Osteoblast (primary cell): ENCODE measurements at regions not wholly inside any gene's neighbourhood (a gene's known extent, or its start where the extent isn't known, plus 50 kb on each side); places are given as distances from the start of the nearest gene placed in this dataset.

ENCODE experiments used
- DNase-seq: peaks from one replicate; pipeline ENCODE4 v3.0.0; 2011; ENCODE audit warnings: low spot score, mixed read lengths; ENCODE audit not compliant: insufficient read length; ENCODE audit errors: missing footprints
- H2AFZ ChIP-seq: 2 replicates; pipeline ENCODE4 v1.6.0; 2011; ENCODE audit warnings: mild to moderate bottlenecking, low read length
- H3K27ac ChIP-seq: 2 replicates; pipeline ENCODE4 v1.5.1; 2011; ENCODE audit warnings: mild to moderate bottlenecking, low read depth, low read length, moderate library complexity
- H3K27me3 ChIP-seq: 2 replicates; pipeline ENCODE4 v1.6.0; 2012; ENCODE audit warnings: mild to moderate bottlenecking, control low read depth, inconsistent platforms, low read length, moderate library complexity; ENCODE audit not compliant: insufficient read depth
- H3K36me3 ChIP-seq: 2 replicates; pipeline ENCODE4 v1.5.1; 2011; ENCODE audit warnings: mild to moderate bottlenecking, low read length, control low read depth, moderate library complexity; ENCODE audit not compliant: insufficient read depth
- H3K4me1 ChIP-seq: 2 replicates; pipeline ENCODE4 v1.5.1; 2011; ENCODE audit warnings: mild to moderate bottlenecking, low read length, control low read depth, moderate library complexity; ENCODE audit not compliant: insufficient read depth
- H3K4me2 ChIP-seq: 2 replicates; pipeline ENCODE4 v1.6.0; 2011; ENCODE audit warnings: mild to moderate bottlenecking, low read length; ENCODE audit not compliant: insufficient read depth
- H3K4me3 ChIP-seq: fragments of 200-600 bp; sonication (generic); 3 replicates; pipeline ENCODE4 v1.5.1; 2012; ENCODE audit warnings: mild to moderate bottlenecking, low read length, inconsistent platforms; ENCODE audit not compliant: insufficient read depth
- H3K79me2 ChIP-seq: 2 replicates; pipeline ENCODE4 v1.6.0; 2012; ENCODE audit warnings: mild to moderate bottlenecking, low read length, control low read depth, inconsistent platforms; ENCODE audit not compliant: insufficient read depth
- H3K9me3 ChIP-seq: 2 replicates; pipeline ENCODE4 v1.5.1; 2011; ENCODE audit warnings: low read depth, low read length, control low read depth
- H4K20me1 ChIP-seq: 2 replicates; pipeline ENCODE4 v1.6.0; 2012; ENCODE audit warnings: mild to moderate bottlenecking, low read length, control low read depth; ENCODE audit not compliant: insufficient read depth
- CTCF ChIP-seq: IDR thresholded peaks from 2 replicates; pipeline ENCODE4 v1.5.1; 2011; ENCODE audit warnings: mild to moderate bottlenecking, low read depth, low read length, moderate library complexity; ENCODE audit errors: extremely low read depth

- Histone ChIP-seq H3K4me1 (peaks cover 20% of the 10 kb centered on the region), H3K36me3 (no peaks in the 10 kb centered on the region), H3K4me2 (peak overlapping the region; percentile 75), H2AFZ (peak overlapping the region; percentile 60), H3K79me2 (no peaks in the 10 kb centered on the region), H4K20me1 (no peaks in the 10 kb centered on the region), H3K27ac (peak overlapping the region; percentile 52), H3K27me3 (no peaks in the 10 kb centered on the region), H3K9me3 (no peaks in the 10 kb centered on the region), H3K4me3 (peak overlapping the region; percentile 36)
- TF ChIP-seq CTCF: peak; percentile 76
- peak; percentile 50 for DNase-seq
These were observed 159.3 kb upstream of the TNFAIP3 start for GRCh38 chr6:137707590-137708360.

GRCh38 chr6:137708481-137708880 is 158.6 kb upstream of the TNFAIP3 start:
- Histone ChIP-seq H3K4me2 (peak overlapping the region; percentile 75), H3K27me3 (no peaks in the 10 kb centered on the region), H3K9me3 (no peaks in the 10 kb centered on the region), H4K20me1 (no peaks in the 10 kb centered on the region), H3K27ac (peak overlapping the region; percentile 52), H3K4me1 (peaks cover 20% of the 10 kb centered on the region), H3K79me2 (no peaks in the 10 kb centered on the region), H3K36me3 (no peaks in the 10 kb centered on the region), H3K4me3 (no peak overlapping the region), H2AFZ (peak overlapping the region; percentile 44)
- no peak for TF ChIP-seq CTCF
- no peak for DNase-seq

GRCh38 chr6:137709424-137710236 is 157.4 kb upstream of the TNFAIP3 start:
- peak; percentile 76 for DNase-seq
- Histone ChIP-seq H3K9me3 (no peaks in the 10 kb centered on the region), H3K27me3 (no peaks in the 10 kb centered on the region), H4K20me1 (no peaks in the 10 kb centered on the region), H2AFZ (no peak overlapping the region), H3K27ac (peak overlapping the region; percentile 34), H3K4me3 (no peak overlapping the region), H3K4me2 (no peak overlapping the region), H3K4me1 (peaks cover 20% of the 10 kb centered on the region), H3K36me3 (no peaks in the 10 kb centered on the region), H3K79me2 (no peaks in the 10 kb centered on the region)
- TF ChIP-seq CTCF: no peak

- Histone ChIP-seq H3K4me3 (no peak overlapping the region), H3K27me3 (no peaks in the 10 kb centered on the region), H3K4me1 (peaks cover 18% of the 10 kb centered on the region), H3K27ac (no peak overlapping the region), H2AFZ (no peak overlapping the region), H3K4me2 (no peak overlapping the region), H3K79me2 (no peaks in the 10 kb centered on the region), H3K9me3 (no peaks in the 10 kb centered on the region), H3K36me3 (no peaks in the 10 kb centered on the region), H4K20me1 (no peaks in the 10 kb centered on the region)
- no peak for TF ChIP-seq CTCF
- DNase-seq: no peak
These were observed 155.1 kb upstream of the TNFAIP3 start for GRCh38 chr6:137711972-137712371.
